Fibroblast of pulmonary artery (primary cell): ENCODE measurements at regions not wholly inside any gene's neighbourhood (a gene's known extent, or its start where the extent isn't known, plus 50 kb on each side); places are given as distances from the start of the nearest gene placed in this dataset.

ENCODE experiments used
- DNase-seq: peaks from one replicate; pipeline ENCODE4 v3.0.0-alpha.2; 2010; ENCODE audit warnings: low read depth
- H3K4me3 ChIP-seq: replicated peaks from 2 replicates; pipeline ENCODE4 v1.5.1; 2011; ENCODE audit warnings: low read depth, mild to moderate bottlenecking, control low read depth, low read length, moderate library complexity
- CTCF ChIP-seq: IDR thresholded peaks from 2 replicates; pipeline ENCODE4 v1.5.1; 2011; ENCODE audit warnings: mild to moderate bottlenecking, control low read depth, low read length, inconsistent platforms; ENCODE audit errors: missing control alignments

- no peak for TF ChIP-seq CTCF
- DNase-seq, result no peak
- no peak overlapping the region for H3K4me3 ChIP-seq
Observed at GRCh38 chr15:57862761-57863160, 156.2 kb downstream of the POLR2M start.

- TF ChIP-seq CTCF, result peak; percentile 52
- DNase-seq, result peak; percentile 8
- no peak overlapping the region for H3K4me3 ChIP-seq
Observed at GRCh38 chr15:57865294-57865693, 158.8 kb downstream of the POLR2M start.

GRCh38 chr15:57866149-57866736, 159.7 kb downstream of the POLR2M start:
- peak; percentile 97 for TF ChIP-seq CTCF
- DNase-seq, result peak; percentile 71
- no peak overlapping the region for H3K4me3 ChIP-seq

- no peak overlapping the region for H3K4me3 ChIP-seq
- DNase-seq, result no peak
- no peak for TF ChIP-seq CTCF
Observed at GRCh38 chr15:57867970-57868798, 161.7 kb downstream of the POLR2M start.

GRCh38 chr15:57870667-57871066, 164.2 kb downstream of the POLR2M start:
- no peak overlapping the region for H3K4me3 ChIP-seq
- DNase-seq, result no peak
- TF ChIP-seq CTCF, result no peak

- DNase-seq, result no peak
- TF ChIP-seq CTCF, result no peak
- H3K4me3 ChIP-seq, result no peak overlapping the region
Observed at GRCh38 chr15:57872281-57873030, 165.9 kb downstream of the POLR2M start.
